NB4 (cell line): ENCODE measurements at regions not wholly inside any gene's neighbourhood (a gene's known extent, or its start where the extent isn't known, plus 50 kb on each side); places are given as distances from the start of the nearest gene placed in this dataset.

Experiments
- POLR2A ChIP-seq: IDR thresholded peaks from 2 replicates; pipeline ENCODE4 v1.6.1; 2011; ENCODE audit warnings: mild to moderate bottlenecking; ENCODE audit not compliant: insufficient read length; ENCODE audit errors: extremely low read depth
- TF ChIP-seq, protein P1 (sequence below): IDR thresholded peaks from one replicate; pipeline ENCODE4 v1.5.1; 2012; ENCODE audit warnings: low read depth, low read length

DNA sequence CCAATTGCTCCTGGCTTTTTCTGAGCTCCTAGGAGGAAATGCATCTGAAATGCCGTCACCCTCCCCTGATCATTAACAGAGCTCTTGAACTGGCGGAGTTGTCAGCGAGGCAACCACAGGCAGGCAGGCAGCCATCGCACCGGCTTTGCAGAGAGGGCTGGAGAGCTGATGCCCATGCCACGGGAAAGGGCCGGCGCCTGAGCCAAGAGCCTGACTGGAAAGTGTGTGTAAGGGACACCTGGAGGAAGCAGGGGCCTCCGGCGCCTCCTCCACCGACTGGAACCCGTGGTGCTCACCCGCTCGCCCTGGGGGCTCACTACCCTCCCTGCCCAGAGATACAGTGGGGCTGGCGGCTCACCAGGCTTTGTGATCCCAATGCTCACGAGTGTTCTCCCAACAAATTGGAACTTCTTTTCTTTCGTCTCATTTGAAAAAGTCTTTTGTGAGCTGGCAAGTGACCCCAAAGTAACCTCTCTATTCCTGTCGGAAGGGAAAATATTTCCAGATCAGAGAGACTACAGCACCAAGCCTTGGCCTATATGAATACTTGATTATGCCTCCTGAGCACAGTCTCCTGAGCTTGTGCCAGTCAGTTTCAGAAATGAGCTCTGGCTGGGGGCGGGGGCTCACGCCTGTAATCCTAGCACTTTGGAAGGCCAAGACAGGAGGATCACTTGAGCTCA, 97.7 kb upstream of the SLC25A33 start:
- no peak for TF ChIP-seq POLR2A
- TF ChIP-seq, protein P1, sequence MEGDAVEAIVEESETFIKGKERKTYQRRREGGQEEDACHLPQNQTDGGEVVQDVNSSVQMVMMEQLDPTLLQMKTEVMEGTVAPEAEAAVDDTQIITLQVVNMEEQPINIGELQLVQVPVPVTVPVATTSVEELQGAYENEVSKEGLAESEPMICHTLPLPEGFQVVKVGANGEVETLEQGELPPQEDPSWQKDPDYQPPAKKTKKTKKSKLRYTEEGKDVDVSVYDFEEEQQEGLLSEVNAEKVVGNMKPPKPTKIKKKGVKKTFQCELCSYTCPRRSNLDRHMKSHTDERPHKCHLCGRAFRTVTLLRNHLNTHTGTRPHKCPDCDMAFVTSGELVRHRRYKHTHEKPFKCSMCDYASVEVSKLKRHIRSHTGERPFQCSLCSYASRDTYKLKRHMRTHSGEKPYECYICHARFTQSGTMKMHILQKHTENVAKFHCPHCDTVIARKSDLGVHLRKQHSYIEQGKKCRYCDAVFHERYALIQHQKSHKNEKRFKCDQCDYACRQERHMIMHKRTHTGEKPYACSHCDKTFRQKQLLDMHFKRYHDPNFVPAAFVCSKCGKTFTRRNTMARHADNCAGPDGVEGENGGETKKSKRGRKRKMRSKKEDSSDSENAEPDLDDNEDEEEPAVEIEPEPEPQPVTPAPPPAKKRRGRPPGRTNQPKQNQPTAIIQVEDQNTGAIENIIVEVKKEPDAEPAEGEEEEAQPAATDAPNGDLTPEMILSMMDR, result no peak
